ENCODE measurements at regions not wholly inside any gene's neighbourhood (a gene's known extent, or its start where the extent isn't known, plus 50 kb on each side); places are given as distances from the start of the nearest gene placed in this dataset.

DNA sequence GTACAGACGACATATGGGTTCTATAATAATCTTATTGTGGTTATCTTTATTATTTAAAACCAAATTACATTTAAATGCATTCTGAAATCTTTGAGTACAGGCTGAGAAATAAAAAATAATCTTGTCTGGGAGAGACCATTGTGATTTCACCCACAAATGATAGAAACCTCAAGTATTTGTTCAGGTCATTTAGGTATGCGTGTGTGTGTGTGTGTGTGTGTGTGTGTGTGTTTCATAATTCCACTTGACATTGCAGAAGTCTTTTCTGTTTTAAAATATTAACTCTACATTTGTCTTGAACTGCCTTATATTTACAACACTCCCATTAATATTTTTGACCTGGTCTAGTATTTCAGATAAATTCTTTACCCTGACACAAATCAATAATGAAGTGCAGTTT, 126.9 kb downstream of the SPRY2 start:
- no peak overlapping the region for H3K27ac ChIP-seq

DNA sequence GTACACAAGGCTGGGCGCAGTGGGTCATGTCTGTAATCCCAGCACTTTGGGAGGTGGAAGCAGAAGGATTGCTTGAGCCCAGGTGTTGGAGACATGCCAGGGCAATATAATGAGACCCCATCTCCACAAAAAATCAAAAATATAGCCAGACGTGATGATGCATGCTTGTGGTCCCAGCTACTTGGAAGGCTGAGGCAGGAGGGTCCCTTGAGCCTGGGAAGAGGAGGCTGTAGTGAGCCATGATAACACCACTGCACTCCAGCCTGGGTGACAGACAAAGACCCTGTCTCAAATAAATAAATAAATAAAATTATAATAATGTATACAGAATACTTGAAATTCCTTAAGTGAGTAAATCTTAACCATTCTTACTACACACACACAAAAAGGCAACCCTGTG, 127.7 kb downstream of the SPRY2 start:
- H3K27ac ChIP-seq: no peak overlapping the region
- TF ChIP-seq, protein P1, sequence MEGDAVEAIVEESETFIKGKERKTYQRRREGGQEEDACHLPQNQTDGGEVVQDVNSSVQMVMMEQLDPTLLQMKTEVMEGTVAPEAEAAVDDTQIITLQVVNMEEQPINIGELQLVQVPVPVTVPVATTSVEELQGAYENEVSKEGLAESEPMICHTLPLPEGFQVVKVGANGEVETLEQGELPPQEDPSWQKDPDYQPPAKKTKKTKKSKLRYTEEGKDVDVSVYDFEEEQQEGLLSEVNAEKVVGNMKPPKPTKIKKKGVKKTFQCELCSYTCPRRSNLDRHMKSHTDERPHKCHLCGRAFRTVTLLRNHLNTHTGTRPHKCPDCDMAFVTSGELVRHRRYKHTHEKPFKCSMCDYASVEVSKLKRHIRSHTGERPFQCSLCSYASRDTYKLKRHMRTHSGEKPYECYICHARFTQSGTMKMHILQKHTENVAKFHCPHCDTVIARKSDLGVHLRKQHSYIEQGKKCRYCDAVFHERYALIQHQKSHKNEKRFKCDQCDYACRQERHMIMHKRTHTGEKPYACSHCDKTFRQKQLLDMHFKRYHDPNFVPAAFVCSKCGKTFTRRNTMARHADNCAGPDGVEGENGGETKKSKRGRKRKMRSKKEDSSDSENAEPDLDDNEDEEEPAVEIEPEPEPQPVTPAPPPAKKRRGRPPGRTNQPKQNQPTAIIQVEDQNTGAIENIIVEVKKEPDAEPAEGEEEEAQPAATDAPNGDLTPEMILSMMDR (conservative IDR thresholded peaks at IDR 0.05): no peak
- no peak for TF ChIP-seq ZFX (IDR thresholded peaks at IDR 0.05)

More for the DNA sequence above, 126.9 kb downstream of the SPRY2 start:
- TF ChIP-seq, protein P1 (conservative IDR thresholded peaks at IDR 0.05): no peak
- TF ChIP-seq ZFX (IDR thresholded peaks at IDR 0.05): no peak

GRCh38 chr13:80211566-80211965, 129.4 kb downstream of the SPRY2 start:
- TF ChIP-seq ZFX (IDR thresholded peaks at IDR 0.05): no peak
- TF ChIP-seq, protein P1 (conservative IDR thresholded peaks at IDR 0.05): no peak
- no peak overlapping the region for H3K27ac ChIP-seq

- H3K27ac ChIP-seq: no peak overlapping the region
- no peak for TF ChIP-seq ZFX (IDR thresholded peaks at IDR 0.05)
- TF ChIP-seq, protein P1 (conservative IDR thresholded peaks at IDR 0.05): no peak
Measured at GRCh38 chr13:80204642-80205041, 136.3 kb downstream of the SPRY2 start.

DNA sequence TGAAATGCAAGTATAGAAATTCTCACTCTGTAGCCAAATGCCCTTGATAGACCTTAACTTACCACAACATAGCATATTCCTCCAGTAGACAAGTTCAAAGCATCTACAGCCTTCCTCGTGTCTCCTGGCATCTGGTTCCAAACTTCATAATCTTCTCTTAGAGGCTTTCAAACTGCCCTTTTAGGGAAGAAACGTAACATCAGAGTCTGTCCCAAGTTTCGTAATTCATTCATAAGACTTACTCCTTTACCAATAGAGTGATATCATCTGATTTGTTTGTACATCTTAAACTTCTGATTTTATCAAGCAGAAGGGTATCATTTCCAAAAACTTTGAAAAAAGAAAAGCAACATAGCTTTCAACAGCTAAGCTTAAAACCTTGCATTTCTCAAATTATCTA, 137.4 kb downstream of the SPRY2 start:
- no peak overlapping the region for H3K27ac ChIP-seq
- TF ChIP-seq, protein P1 (conservative IDR thresholded peaks at IDR 0.05): no peak
- no peak for TF ChIP-seq ZFX (IDR thresholded peaks at IDR 0.05)

DNA sequence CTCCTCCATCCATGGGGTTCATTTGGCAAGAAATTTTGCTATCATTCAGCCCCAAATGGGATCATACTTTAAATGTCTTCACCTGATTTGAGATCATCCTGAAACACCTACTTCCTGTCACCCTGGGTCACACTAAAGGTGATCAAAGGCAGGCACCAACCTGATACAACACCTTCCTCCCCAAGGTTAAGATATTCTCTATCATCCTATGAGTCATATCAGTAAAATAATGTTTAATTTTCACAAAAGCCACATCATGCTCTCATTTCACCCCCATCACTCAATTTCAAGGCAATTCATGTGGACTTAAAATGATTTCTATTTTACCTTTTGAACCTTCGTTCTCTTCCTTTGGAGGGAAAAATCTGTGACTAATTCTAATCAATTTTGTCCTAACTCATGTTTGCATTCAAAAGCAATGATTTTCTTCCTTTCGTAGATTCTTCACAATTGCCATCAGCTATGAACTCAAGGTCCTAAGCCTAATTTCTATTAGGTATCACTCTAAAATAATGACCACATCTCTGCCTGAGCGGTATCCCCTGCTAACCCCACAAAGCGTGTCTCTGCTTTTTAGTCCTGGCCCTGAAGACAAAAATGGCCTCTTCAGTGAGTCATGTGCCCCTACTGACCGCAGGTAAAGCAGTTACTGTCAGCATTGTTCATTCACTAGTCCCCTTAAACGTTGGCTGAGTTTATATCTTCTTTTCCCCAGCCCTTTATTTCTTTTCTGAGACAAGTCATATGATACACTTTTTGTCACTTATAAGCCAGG, 139.0 kb downstream of the SPRY2 start:
- TF ChIP-seq, protein P1 (conservative IDR thresholded peaks at IDR 0.05): no peak
- no peak for TF ChIP-seq ZFX (IDR thresholded peaks at IDR 0.05)
- no peak overlapping the region for H3K27ac ChIP-seq

DNA sequence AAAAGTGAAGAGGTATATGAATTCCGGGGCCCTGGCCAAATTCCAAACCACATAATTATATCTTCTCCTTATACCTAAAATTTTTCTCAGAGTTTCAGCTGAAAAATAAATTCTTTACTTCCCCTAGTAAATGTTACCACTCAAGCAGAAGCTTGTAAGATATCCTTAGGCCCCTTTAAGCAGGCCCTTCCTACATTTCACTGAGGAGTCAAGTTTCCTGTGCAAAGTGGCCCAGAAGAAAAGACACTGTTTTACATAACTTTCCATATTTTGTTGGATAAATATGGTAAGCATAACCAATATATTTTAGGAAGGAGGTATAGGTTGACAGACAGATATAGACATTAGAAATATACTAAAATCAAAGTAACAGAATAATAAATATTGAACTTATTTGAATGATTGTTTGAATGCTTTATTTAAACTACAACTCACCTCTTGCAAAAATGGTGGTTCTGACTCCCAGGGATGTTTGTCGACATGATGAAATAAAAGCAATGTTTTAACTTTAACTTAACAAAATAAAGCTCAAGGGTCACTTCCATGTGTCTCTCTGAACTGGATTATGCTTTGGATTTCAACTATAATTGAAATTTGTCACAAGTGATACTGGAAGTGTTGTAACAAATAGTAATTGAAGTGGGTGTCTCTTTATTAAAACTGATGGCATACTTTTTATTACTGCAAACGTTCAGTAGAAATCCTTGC, 141.2 kb downstream of the SPRY2 start:
- TF ChIP-seq, protein P1 (conservative IDR thresholded peaks at IDR 0.05): no peak
- H3K27ac ChIP-seq: no peak overlapping the region
